ENCODE measurements at regions not wholly inside any gene's neighbourhood (a gene's known extent, or its start where the extent isn't known, plus 50 kb on each side); places are given as distances from the start of the nearest gene placed in this dataset.

DNA sequence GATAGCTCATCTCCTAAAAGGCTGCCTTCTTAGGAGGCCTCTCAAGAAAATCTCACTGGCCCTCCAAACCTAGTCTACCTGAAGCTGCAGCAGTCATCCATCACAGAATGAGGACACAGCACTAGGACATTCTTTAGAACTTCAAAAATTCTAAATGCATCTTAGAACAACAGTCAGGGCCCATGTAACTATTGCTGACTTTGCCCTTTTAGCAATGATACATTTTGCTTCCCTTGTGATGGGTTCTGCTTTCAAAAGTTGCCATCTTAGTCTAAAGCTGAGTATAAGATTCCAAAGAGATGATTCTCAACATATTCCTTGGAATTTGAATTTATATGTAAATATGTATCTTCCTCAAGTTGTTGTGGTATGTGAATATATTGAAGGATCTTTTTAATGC, 793.0 kb downstream of the RAB28 start:
- no peaks in the 10 kb centered on the region for H4K20me1 ChIP-seq (ENCODE audit: insufficient read depth)
- H3K9ac ChIP-seq: no peak overlapping the region
- CTCF ChIA-PET: no interaction called here

DNA sequence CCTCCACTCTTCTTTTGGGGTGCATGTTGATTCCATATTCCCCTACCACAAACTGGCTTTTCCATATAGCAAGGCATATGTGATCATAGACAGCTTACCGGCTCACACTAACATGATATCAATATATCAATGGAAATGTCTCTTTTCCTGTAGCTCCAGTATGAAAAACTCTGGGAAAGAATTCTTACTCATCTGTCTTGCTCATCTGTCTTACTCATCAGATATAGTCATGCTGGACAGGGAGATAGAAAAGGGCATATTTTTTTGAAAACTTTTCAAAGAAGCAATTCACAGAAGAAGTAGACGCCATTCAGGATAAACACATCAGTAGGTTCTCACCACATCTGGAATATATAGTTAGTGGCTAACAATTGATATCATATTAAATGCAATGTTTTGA, 794.7 kb downstream of the RAB28 start:
- Histone ChIP-seq H3K9ac (no peak overlapping the region), H3K9me3 (no peaks in the 10 kb centered on the region), H3K4me2 (no peak overlapping the region), H3K36me3 (replicated peaks in 1 of 2; ENCODE audit: control insufficient read depth in 1 of 2, insufficient read depth in 2 of 2, low read length in 1 of 2) (no peaks in the 10 kb centered on the region), H3K4me1 (ENCODE audit: control insufficient read depth in 1 of 2, insufficient read depth in 2 of 2, low read depth in 1 of 2, low read length in 1 of 2) (no peaks in the 10 kb centered on the region), H2AFZ (ENCODE audit: low read depth) (no peak overlapping the region), H3K27ac (ENCODE audit: low read depth in 2 of 2, low read length in 1 of 2) (no peak overlapping the region), H3K27me3 (ENCODE audit: insufficient read depth) (no peaks in the 10 kb centered on the region), H3K4me3 (ENCODE audit: low read depth in 2 of 2, low read length in 1 of 2) (no peak overlapping the region), H3F3A (replicated peaks; ENCODE audit: insufficient read depth) (no peaks in the 10 kb centered on the region), H3K9me2 (no peaks in the 10 kb centered on the region), H4K20me1 (ENCODE audit: insufficient read depth) (no peaks in the 10 kb centered on the region), H3K79me2 (ENCODE audit: insufficient read depth) (no peaks in the 10 kb centered on the region)
- TF ChIP-seq MEF2A (IDR thresholded peaks at IDR 0.05; ENCODE audit: borderline replicate concordance, low read depth) (no peak), CHD2 (IDR thresholded peaks at IDR 0.05; ENCODE audit: low read length, partially characterized antibody) (no peak), RCOR1 (IDR thresholded peaks at IDR 0.05; ENCODE audit: low read length) (no peak), ELF1 (IDR thresholded peaks at IDR 0.05) (no peak)
- TF ChIP-seq, protein P1, sequence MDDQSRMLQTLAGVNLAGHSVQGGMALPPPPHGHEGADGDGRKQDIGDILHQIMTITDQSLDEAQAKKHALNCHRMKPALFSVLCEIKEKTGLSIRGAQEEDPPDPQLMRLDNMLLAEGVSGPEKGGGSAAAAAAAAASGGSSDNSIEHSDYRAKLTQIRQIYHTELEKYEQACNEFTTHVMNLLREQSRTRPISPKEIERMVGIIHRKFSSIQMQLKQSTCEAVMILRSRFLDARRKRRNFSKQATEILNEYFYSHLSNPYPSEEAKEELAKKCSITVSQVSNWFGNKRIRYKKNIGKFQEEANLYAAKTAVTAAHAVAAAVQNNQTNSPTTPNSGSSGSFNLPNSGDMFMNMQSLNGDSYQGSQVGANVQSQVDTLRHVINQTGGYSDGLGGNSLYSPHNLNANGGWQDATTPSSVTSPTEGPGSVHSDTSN (IDR thresholded peaks at IDR 0.05): no peak
- POLR2A ChIA-PET: no interaction called here
- WGBS (ENCODE audit: low lambda C conversion rate): 11% methylated on average over 2 of the region's 2 CpGs
- DNase-seq: no peak
- CTCF ChIA-PET: no interaction called here

More for the DNA sequence above, 793.0 kb downstream of the RAB28 start:
- Histone ChIP-seq H3F3A (replicated peaks; ENCODE audit: insufficient read depth) (no peaks in the 10 kb centered on the region), H3K79me2 (ENCODE audit: insufficient read depth) (no peaks in the 10 kb centered on the region), H3K36me3 (replicated peaks in 1 of 2; ENCODE audit: control insufficient read depth in 1 of 2, insufficient read depth in 2 of 2, low read length in 1 of 2) (no peaks in the 10 kb centered on the region), H3K4me3 (ENCODE audit: low read depth in 2 of 2, low read length in 1 of 2) (no peak overlapping the region), H3K9me2 (no peaks in the 10 kb centered on the region), H2AFZ (ENCODE audit: low read depth) (no peak overlapping the region), H3K27me3 (ENCODE audit: insufficient read depth) (no peaks in the 10 kb centered on the region), H3K27ac (ENCODE audit: low read depth in 2 of 2, low read length in 1 of 2) (no peak overlapping the region), H3K9me3 (no peaks in the 10 kb centered on the region), H3K4me1 (ENCODE audit: control insufficient read depth in 1 of 2, insufficient read depth in 2 of 2, low read depth in 1 of 2, low read length in 1 of 2) (no peaks in the 10 kb centered on the region), H3K4me2 (no peak overlapping the region)
- TF ChIP-seq, protein P2, sequence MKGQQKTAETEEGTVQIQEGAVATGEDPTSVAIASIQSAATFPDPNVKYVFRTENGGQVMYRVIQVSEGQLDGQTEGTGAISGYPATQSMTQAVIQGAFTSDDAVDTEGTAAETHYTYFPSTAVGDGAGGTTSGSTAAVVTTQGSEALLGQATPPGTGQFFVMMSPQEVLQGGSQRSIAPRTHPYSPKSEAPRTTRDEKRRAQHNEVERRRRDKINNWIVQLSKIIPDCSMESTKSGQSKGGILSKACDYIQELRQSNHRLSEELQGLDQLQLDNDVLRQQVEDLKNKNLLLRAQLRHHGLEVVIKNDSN (IDR thresholded peaks at IDR 0.05; ENCODE audit: borderline replicate concordance, low read depth): no peak
- no peak for TF ChIP-seq FOSL2 (IDR thresholded peaks at IDR 0.05; ENCODE audit: borderline replicate concordance, low read depth)
- TF ChIP-seq, protein P3, sequence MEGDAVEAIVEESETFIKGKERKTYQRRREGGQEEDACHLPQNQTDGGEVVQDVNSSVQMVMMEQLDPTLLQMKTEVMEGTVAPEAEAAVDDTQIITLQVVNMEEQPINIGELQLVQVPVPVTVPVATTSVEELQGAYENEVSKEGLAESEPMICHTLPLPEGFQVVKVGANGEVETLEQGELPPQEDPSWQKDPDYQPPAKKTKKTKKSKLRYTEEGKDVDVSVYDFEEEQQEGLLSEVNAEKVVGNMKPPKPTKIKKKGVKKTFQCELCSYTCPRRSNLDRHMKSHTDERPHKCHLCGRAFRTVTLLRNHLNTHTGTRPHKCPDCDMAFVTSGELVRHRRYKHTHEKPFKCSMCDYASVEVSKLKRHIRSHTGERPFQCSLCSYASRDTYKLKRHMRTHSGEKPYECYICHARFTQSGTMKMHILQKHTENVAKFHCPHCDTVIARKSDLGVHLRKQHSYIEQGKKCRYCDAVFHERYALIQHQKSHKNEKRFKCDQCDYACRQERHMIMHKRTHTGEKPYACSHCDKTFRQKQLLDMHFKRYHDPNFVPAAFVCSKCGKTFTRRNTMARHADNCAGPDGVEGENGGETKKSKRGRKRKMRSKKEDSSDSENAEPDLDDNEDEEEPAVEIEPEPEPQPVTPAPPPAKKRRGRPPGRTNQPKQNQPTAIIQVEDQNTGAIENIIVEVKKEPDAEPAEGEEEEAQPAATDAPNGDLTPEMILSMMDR (IDR thresholded peaks at IDR 0.05): no peak
- no peak for TF ChIP-seq SIN3A (IDR thresholded peaks at IDR 0.05; ENCODE audit: borderline replicate concordance, low read depth, low read length)
- no peak for TF ChIP-seq TCF12 (IDR thresholded peaks at IDR 0.05)
- no peak for TF ChIP-seq JUND (IDR thresholded peaks at IDR 0.05)
- no peak for TF ChIP-seq GATA2 (CRISPR knock-in tag; IDR thresholded peaks at IDR 0.05)
- no peak for TF ChIP-seq TEAD4 (IDR thresholded peaks at IDR 0.05; ENCODE audit: borderline replicate concordance, insufficient read depth)
- no peak for TF ChIP-seq GABPA (IDR thresholded peaks at IDR 0.05; ENCODE audit: low read depth)
- TF ChIP-seq, protein P1 (IDR thresholded peaks at IDR 0.05): no peak
- no peak for TF ChIP-seq CHD2 (IDR thresholded peaks at IDR 0.05; ENCODE audit: low read length, partially characterized antibody)
- TF ChIP-seq, protein P4, sequence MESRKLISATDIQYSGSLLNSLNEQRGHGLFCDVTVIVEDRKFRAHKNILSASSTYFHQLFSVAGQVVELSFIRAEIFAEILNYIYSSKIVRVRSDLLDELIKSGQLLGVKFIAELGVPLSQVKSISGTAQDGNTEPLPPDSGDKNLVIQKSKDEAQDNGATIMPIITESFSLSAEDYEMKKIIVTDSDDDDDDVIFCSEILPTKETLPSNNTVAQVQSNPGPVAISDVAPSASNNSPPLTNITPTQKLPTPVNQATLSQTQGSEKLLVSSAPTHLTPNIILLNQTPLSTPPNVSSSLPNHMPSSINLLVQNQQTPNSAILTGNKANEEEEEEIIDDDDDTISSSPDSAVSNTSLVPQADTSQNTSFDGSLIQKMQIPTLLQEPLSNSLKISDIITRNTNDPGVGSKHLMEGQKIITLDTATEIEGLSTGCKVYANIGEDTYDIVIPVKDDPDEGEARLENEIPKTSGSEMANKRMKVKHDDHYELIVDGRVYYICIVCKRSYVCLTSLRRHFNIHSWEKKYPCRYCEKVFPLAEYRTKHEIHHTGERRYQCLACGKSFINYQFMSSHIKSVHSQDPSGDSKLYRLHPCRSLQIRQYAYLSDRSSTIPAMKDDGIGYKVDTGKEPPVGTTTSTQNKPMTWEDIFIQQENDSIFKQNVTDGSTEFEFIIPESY (IDR thresholded peaks at IDR 0.05; ENCODE audit: borderline replicate concordance, low read depth): no peak
- POLR2A ChIA-PET: no interaction called here
- no peak for DNase-seq
